Neutrophil (primary cell): ENCODE measurements at regions not wholly inside any gene's neighbourhood (a gene's known extent, or its start where the extent isn't known, plus 50 kb on each side); places are given as distances from the start of the nearest gene placed in this dataset.

Source experiments
- H3K27ac ChIP-seq: fragments of 200-600 bp; sonication (generic); 2 replicates; pipeline ENCODE4 v1.5.1; 2016; ENCODE audit warnings: mild to moderate bottlenecking, moderate library complexity
- H3K27me3 ChIP-seq: fragments of 200-600 bp; sonication (generic); 2 replicates; pipeline ENCODE4 v1.6.0; 2016; ENCODE audit warnings: mild to moderate bottlenecking
- H3K36me3 ChIP-seq: fragments of 200-600 bp; sonication (generic); 2 replicates; pipeline ENCODE4 v1.5.1; 2017
- H3K4me1 ChIP-seq, 2 experiments: fragments of 200-600 bp in 1 of 2; sonication (generic) in 1 of 2; 1 replicate in 1 of 2; 2 replicates in 1 of 2; pipeline versions ENCODE4 v1.5.1 to v1.6.1; 2013 to 2016; ENCODE audit warnings: low read depth in 1 of 2, low read length in 1 of 2, mild to moderate bottlenecking in 1 of 2, moderate library complexity in 1 of 2; ENCODE audit not compliant: control insufficient read depth in 1 of 2, insufficient read depth in 1 of 2
- H3K4me3 ChIP-seq, 2 experiments: fragments of 200-600 bp in 1 of 2; sonication (generic) in 1 of 2; 1 replicate in 1 of 2; 2 replicates in 1 of 2; pipeline ENCODE4 v1.5.1; 2013 to 2016; ENCODE audit warnings: low read depth in 1 of 2, low read length in 1 of 2, mild to moderate bottlenecking in 1 of 2, moderate library complexity in 1 of 2
- H3K9me3 ChIP-seq: fragments of 200-600 bp; sonication (generic); 2 replicates; pipeline ENCODE4 v1.5.1; 2016
- CTCF ChIP-seq: fragments of 200-600 bp; sonication (generic); IDR thresholded peaks from 2 replicates; pipeline ENCODE4 v1.5.1; 2016; ENCODE audit warnings: antibody characterized with exemption

GRCh38 chr5:117461966-117462365, 887.3 kb upstream of the SEMA6A start:
- Histone ChIP-seq H3K27me3 (no peaks in the 10 kb centered on the region), H3K27ac (no peak overlapping the region), H3K36me3 (no peaks in the 10 kb centered on the region), H3K4me1 (no peaks in the 10 kb centered on the region), H3K4me3 (no peak overlapping the region), H3K9me3 (no peaks in the 10 kb centered on the region)
- no peak for TF ChIP-seq CTCF

- Histone ChIP-seq H3K36me3 (no peaks in the 10 kb centered on the region), H3K4me1 (no peaks in the 10 kb centered on the region), H3K9me3 (no peaks in the 10 kb centered on the region), H3K4me3 (no peak overlapping the region), H3K27me3 (no peaks in the 10 kb centered on the region), H3K27ac (no peak overlapping the region)
- TF ChIP-seq CTCF = no peak
Measured at GRCh38 chr5:117461403-117461802, 886.8 kb upstream of the SEMA6A start.

- no peaks in the 10 kb centered on the region for H3K36me3 ChIP-seq
Measured at GRCh38 chr5:117457656-117458055, 883.0 kb upstream of the SEMA6A start.

GRCh38 chr5:117456866-117457470, 882.3 kb upstream of the SEMA6A start:
- H3K9me3 ChIP-seq = no peaks in the 10 kb centered on the region
- H3K4me1 ChIP-seq = peaks cover 4 to 7% of the 10 kb centered on the region in 2 experiments
- H3K27me3 ChIP-seq = peaks cover 4% of the 10 kb centered on the region
- TF ChIP-seq CTCF = no peak
- H3K36me3 ChIP-seq = no peaks in the 10 kb centered on the region
- no peak overlapping the region for H3K27ac ChIP-seq
- H3K4me3 ChIP-seq = no peak overlapping the region

More at GRCh38 chr5:117457656-117458055, 883.0 kb upstream of the SEMA6A start:
- no peak for TF ChIP-seq CTCF
- Histone ChIP-seq H3K4me3 (no peak overlapping the region), H3K4me1 (peaks cover 4 to 7% of the 10 kb centered on the region in 2 experiments), H3K27ac (no peak overlapping the region), H3K9me3 (no peaks in the 10 kb centered on the region), H3K27me3 (peaks cover 4% of the 10 kb centered on the region)

- Histone ChIP-seq H3K27ac (no peak overlapping the region), H3K36me3 (no peaks in the 10 kb centered on the region), H3K27me3 (peaks cover 4% of the 10 kb centered on the region), H3K4me1 (peaks cover 4 to 7% of the 10 kb centered on the region in 2 experiments), H3K9me3 (no peaks in the 10 kb centered on the region), H3K4me3 (peak overlapping the region in 1 of 2 experiments; percentile 30)
- TF ChIP-seq CTCF = no peak
Measured at GRCh38 chr5:117455236-117456233, 880.9 kb upstream of the SEMA6A start.
